Upper lobe of right lung (tissue), 1 donor: ENCODE measurements at regions not wholly inside any gene's neighbourhood (a gene's known extent, or its start where the extent isn't known, plus 50 kb on each side); places are given as distances from the start of the nearest gene placed in this dataset.

Source experiments
- ATAC-seq: fragments of 200-7000 bp; cut with Tn5 transposase; one replicate; pipeline ENCODE4 v1.9.1; 2020; ENCODE audit warnings: mild to moderate bottlenecking, moderate library complexity
- DNase-seq: peaks from one replicate; pipeline ENCODE4 v3.0.0-alpha.2; 2020
- H3K27ac ChIP-seq: fragments of 200-600 bp; one replicate; pipeline ENCODE4 v1.8.0; 2022
- H3K27me3 ChIP-seq: fragments of 200-600 bp; one replicate; pipeline ENCODE4 v1.8.0; 2022; ENCODE audit warnings: mild to moderate bottlenecking
- H3K36me3 ChIP-seq: fragments of 200-600 bp; one replicate; pipeline ENCODE4 v1.8.0; 2022
- H3K4me1 ChIP-seq: fragments of 200-600 bp; one replicate; pipeline ENCODE4 v1.8.0; 2022
- H3K4me3 ChIP-seq: fragments of 200-600 bp; one replicate; pipeline ENCODE4 v1.8.0; 2022; ENCODE audit warnings: mild to moderate bottlenecking
- H3K9me3 ChIP-seq: fragments of 200-600 bp; one replicate; pipeline ENCODE4 v1.8.0; 2022
- intact Hi-C: fragments of 100-400 bp; cut with DNase I; formaldehyde crosslinking; loops from one replicate; pipeline ENCODE4 v1.11.0; 2022
- TF ChIP-seq, protein P1 (sequence below): fragments of 200-600 bp; IDR thresholded peaks from one replicate; pipeline ENCODE4 v1.8.0; 2022; ENCODE audit warnings: antibody characterized with exemption
- donor health status: DM: no; HTN: yes; CAD: no; lungs with severe emphysema.

- TF ChIP-seq, protein P1, sequence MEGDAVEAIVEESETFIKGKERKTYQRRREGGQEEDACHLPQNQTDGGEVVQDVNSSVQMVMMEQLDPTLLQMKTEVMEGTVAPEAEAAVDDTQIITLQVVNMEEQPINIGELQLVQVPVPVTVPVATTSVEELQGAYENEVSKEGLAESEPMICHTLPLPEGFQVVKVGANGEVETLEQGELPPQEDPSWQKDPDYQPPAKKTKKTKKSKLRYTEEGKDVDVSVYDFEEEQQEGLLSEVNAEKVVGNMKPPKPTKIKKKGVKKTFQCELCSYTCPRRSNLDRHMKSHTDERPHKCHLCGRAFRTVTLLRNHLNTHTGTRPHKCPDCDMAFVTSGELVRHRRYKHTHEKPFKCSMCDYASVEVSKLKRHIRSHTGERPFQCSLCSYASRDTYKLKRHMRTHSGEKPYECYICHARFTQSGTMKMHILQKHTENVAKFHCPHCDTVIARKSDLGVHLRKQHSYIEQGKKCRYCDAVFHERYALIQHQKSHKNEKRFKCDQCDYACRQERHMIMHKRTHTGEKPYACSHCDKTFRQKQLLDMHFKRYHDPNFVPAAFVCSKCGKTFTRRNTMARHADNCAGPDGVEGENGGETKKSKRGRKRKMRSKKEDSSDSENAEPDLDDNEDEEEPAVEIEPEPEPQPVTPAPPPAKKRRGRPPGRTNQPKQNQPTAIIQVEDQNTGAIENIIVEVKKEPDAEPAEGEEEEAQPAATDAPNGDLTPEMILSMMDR: no peak
- intact Hi-C loops: no loop called here
- H3K36me3 ChIP-seq: no peaks in the 10 kb centered on the region
- no peaks in the 10 kb centered on the region for H3K4me1 ChIP-seq
- no peak overlapping the region for H3K27ac ChIP-seq
- no peak overlapping the region for H3K4me3 ChIP-seq
- no peak for DNase-seq
- ATAC-seq: no peak
- H3K9me3 ChIP-seq: no peaks in the 10 kb centered on the region
- H3K27me3 ChIP-seq: no peaks in the 10 kb centered on the region
These were observed 507.2 kb downstream of the PABPC4L start for GRCh38 chr4:133694416-133694815.

GRCh38 chr4:133683967-133684366 lies 517.6 kb downstream of the PABPC4L start:
- Histone ChIP-seq H3K9me3 (no peaks in the 10 kb centered on the region), H3K27me3 (no peaks in the 10 kb centered on the region), H3K27ac (no peak overlapping the region), H3K36me3 (no peaks in the 10 kb centered on the region), H3K4me1 (no peaks in the 10 kb centered on the region), H3K4me3 (no peak overlapping the region)
- DNase-seq: no peak
- TF ChIP-seq, protein P1: no peak
- ATAC-seq: no peak
- intact Hi-C loops: no loop called here

- H3K27ac ChIP-seq: no peak overlapping the region
- H3K27me3 ChIP-seq: no peaks in the 10 kb centered on the region
- H3K4me1 ChIP-seq: no peaks in the 10 kb centered on the region
- ATAC-seq (no peak), DNase-seq (no peak)
- intact Hi-C loops: no loop called here
- no peaks in the 10 kb centered on the region for H3K9me3 ChIP-seq
- TF ChIP-seq, protein P1: no peak
- no peaks in the 10 kb centered on the region for H3K36me3 ChIP-seq
- H3K4me3 ChIP-seq: no peak overlapping the region
These were observed 519.2 kb downstream of the PCDH10 start for GRCh38 chr4:133668061-133668851.

DNA sequence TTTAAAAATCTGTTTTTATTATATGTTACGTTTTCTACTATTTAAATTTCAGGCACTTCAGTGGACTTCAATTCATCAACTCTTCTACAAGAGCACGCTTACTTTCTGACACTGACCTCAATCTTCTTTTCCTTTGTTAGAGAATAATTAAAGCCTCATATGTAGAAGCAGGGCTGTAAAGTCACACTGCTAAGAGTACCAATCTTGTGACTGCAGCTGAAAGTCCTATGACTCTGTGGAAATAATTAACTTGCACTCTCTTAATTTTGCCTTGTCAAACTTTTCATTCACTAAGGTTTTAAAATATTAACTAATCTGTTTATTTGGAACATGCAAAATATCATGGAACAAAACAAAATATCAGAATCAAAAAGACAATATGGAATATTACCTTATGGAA lies 498.1 kb downstream of the PCDH10 start:
- Histone ChIP-seq H3K36me3 (no peaks in the 10 kb centered on the region), H3K27me3 (no peaks in the 10 kb centered on the region), H3K27ac (no peak overlapping the region), H3K9me3 (no peaks in the 10 kb centered on the region), H3K4me3 (no peak overlapping the region), H3K4me1 (no peaks in the 10 kb centered on the region)
- ATAC-seq (no peak), DNase-seq (no peak)
- intact Hi-C loops: no loop called here
- TF ChIP-seq, protein P1: no peak

GRCh38 chr4:133641191-133641590 lies 492.1 kb downstream of the PCDH10 start:
- Histone ChIP-seq H3K27me3 (no peaks in the 10 kb centered on the region), H3K27ac (no peak overlapping the region), H3K36me3 (no peaks in the 10 kb centered on the region), H3K4me3 (no peak overlapping the region), H3K9me3 (no peaks in the 10 kb centered on the region), H3K4me1 (no peaks in the 10 kb centered on the region)
- DNase-seq: no peak
- TF ChIP-seq, protein P1: no peak
- intact Hi-C loops: no loop called here
- no peak for ATAC-seq
